ENCODE measurements at regions not wholly inside any gene's neighbourhood (a gene's known extent, or its start where the extent isn't known, plus 50 kb on each side); places are given as distances from the start of the nearest gene placed in this dataset.
"Not testable (repeated sequence)": the region's sequence is repeated elsewhere in the genome, so short reads cannot be mapped to it uniquely, and the experiment has no call there.

GRCh38 chr6:50510361-50510760 is 203.0 kb upstream of the TFAP2D start:
- no peak for DNase-seq

GRCh38 chr6:50520326-50521266 is 192.7 kb upstream of the TFAP2D start:
- no peak for DNase-seq

GRCh38 chr6:50524341-50524740 is 189.0 kb upstream of the TFAP2D start:
- DNase-seq: no peak

DNA sequence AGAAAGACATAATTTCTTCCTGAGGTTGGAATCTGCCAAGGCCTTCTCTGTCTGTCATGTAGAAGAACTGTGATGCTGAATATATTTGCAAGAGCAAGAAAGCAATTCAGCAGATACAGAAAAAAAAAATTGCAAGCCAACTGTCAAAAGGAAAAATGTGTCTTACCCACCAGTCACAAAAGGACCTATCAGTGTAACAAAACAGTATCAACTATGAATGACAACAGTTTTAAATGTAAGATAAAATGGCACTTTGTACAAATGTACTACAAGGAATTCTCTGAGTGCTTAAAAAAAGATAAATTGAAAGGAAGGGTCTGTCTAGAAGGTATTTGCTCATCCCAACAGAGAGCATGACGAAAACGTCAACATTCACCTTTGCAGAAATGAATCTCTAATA is 185.3 kb upstream of the TFAP2D start:
- DNase-seq: no peak

- no peak for DNase-seq
Measured at GRCh38 chr6:50539447-50539846, 173.9 kb upstream of the TFAP2D start.

GRCh38 chr6:50541941-50542340 is 171.4 kb upstream of the TFAP2D start:
- no peak for DNase-seq

DNA sequence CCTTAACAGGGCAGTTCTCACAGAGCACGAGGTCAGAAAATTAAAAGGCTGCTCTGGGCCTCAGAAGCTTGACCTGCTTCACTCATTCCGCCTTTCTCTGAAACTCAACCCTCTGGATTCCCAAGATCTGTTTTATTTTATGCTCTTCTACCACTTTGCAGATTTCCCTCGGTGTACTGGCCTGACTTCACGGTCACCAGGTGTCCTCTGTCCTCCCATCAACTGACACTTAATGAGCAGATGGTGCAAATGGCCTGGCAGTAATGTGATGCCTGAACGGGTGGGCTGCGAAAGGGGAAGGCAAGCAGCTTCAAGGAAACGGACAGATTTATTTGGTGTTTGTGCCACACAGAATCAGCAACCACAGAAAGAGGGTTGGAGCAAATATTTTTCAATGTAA is 169.7 kb upstream of the TFAP2D start:
- no peak for DNase-seq

DNA sequence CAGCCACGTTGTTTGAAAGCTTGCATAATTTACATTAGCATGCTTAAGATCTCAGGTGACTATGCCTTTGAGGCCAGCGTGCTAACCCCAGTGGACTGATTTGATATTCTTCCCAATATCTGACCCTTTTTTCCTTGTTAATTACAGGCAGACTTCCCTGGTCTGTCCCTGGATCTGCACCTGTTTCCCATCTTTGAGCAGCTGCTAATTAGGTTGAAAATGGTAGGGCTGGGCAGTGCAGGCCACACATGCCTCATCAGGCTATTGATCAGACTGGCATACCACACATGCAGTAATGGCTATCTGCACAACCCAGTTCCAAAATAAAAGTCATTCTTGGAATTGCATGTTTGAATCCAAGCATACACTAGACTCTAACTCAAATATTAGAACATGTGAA is 164.3 kb upstream of the TFAP2D start:
- DNase-seq: no peak

DNA sequence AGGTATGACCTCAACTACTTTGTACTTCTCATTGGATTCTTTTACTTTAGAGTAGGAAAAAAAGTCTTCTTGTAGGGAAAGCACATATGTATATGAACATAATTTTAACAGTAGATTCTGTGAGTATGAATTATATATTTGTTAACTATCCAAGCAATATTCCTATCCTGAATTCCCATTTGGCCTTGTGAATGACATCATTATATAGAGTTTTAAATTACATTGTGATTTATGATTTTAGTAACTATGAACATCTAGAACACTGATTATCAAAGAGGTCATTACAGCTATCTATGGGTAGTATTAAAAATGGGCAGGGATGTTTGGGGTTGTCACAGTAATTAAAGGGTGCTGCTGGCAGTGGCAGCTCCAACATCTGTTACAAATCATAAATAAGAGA is 163.9 kb upstream of the TFAP2D start:
- no peak for DNase-seq

- no peak for DNase-seq
Measured at GRCh38 chr6:50555982-50556381, 157.3 kb upstream of the TFAP2D start.

DNA sequence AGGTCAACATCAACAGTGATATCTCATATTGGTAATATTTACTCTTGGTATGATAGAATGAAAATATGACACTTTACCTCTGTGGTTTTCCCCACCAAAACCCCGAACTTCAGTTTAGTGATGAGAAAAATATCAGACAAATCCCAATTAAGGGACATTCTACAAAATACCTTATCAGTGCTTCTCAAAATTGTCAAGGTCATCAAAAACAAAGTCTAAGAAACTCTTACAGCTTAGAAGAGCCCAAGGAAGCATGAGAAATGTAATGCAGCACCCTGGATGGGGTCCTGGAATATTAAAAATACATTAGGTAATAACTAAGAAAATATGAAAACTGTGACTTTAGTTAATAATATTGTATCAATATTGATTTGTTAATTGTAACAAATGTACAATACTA is 148.3 kb upstream of the TFAP2D start:
- DNase-seq: no peak

- not testable (repeated sequence) for DNase-seq
Measured at GRCh38 chr6:50571230-50571629, 142.1 kb upstream of the TFAP2D start.

- no peak for DNase-seq
Measured at GRCh38 chr6:50585441-50586330, 127.6 kb upstream of the TFAP2D start.

- DNase-seq: no peak
Measured at GRCh38 chr6:50586331-50586675, 127.0 kb upstream of the TFAP2D start.

- no peak for DNase-seq
Measured at GRCh38 chr6:50589751-50590470, 123.4 kb upstream of the TFAP2D start.

- DNase-seq: no peak
Measured at GRCh38 chr6:50591135-50591534, 122.2 kb upstream of the TFAP2D start.

DNA sequence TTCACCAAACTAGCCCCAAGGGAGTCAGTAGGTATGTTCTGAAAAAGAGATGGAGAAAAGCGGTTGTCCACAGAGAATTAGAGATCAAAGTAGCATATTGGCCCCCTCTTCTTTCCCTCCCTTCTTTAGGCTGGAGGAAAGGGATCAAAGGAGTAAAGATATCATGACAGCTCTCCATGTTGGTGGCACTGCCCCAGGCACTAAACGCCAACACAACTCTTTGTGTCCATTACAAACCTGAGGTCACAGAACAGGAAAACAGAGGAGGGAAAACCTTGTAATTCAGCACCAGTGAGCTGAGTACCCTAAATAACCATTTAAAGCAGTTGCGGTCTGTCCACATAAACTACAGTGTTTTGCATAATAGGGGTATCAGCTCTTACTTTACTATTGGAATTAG is 113.0 kb upstream of the TFAP2D start:
- no peak for DNase-seq

DNA sequence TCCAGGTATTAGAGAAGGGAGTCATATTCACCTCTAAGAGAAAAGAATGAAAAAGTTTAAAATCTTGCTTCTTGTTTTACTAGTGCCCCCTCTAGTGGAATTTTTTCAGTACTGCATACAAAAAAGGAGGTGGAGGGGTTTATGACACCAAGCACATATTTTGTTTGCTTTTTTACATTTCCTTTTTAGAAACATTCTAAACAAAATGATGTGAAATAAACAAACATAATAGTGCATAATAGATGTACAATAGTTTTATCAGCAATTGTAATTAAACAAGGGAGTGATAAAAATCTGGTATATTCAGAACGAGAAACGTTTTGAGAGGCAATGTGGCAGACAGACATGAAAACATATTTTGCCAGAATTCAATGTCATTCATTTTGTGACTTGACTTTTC is 111.0 kb upstream of the TFAP2D start:
- peak in 1 of 5 donors; percentile 1 for DNase-seq

GRCh38 chr6:50608421-50608820 is 104.9 kb upstream of the TFAP2D start:
- no peak for DNase-seq

- no peak for DNase-seq
Measured at GRCh38 chr6:50610562-50610961, 102.8 kb upstream of the TFAP2D start.

DNA sequence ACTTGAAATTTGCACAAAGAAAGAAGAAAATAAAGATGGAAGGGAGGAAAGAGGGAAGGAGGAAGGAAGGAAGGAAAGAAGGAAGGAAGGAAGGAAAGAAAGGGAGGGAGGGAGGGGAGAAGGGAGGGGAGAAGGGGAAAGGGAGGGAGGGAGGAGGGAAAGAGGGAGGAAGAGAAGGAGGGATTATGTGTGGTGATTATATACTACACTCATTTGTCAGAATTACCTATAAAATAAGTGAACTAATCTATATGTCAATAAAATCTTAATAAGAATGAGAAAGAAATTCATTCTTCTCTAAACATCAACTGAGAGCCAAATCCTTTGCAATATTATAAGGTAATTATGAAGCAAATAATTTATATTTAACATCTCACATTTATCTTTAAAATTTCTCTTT is 77.9 kb upstream of the TFAP2D start:
- DNase-seq: no peak

DNA sequence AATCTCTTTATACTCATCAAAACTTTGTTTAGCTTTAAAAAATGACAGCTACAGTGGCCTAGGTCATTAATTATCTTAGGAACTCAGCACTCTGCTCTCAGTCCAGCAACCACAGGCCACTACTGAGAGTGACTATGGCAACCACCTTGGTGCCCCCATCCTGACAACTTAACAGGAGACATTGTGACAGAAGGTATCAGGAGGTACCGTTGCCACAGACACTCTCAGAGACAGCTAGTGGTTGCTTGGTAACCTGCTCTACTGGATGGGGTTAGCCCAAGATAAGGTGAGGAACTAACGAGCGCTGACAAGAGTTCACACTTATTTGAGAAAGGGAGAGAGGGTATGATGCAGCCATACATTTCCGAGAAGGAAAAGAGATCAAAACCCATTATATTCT is 76.1 kb upstream of the TFAP2D start:
- DNase-seq: no peak

GRCh38 chr6:50649086-50649485 is 64.2 kb upstream of the TFAP2D start:
- DNase-seq: no peak
